ENCODE measurements at regions not wholly inside any gene's neighbourhood (a gene's known extent, or its start where the extent isn't known, plus 50 kb on each side); places are given as distances from the start of the nearest gene placed in this dataset.

GRCh38 chr2:63772061-63772460 lies 69.6 kb upstream of the UGP2 start:
- POLR2A ChIA-PET = no interaction called here

GRCh38 chr2:63775191-63775590 lies 66.5 kb upstream of the UGP2 start:
- CTCF ChIA-PET = no interaction called here

More at GRCh38 chr2:63772061-63772460, 69.6 kb upstream of the UGP2 start:
- CTCF ChIA-PET = no interaction called here

DNA sequence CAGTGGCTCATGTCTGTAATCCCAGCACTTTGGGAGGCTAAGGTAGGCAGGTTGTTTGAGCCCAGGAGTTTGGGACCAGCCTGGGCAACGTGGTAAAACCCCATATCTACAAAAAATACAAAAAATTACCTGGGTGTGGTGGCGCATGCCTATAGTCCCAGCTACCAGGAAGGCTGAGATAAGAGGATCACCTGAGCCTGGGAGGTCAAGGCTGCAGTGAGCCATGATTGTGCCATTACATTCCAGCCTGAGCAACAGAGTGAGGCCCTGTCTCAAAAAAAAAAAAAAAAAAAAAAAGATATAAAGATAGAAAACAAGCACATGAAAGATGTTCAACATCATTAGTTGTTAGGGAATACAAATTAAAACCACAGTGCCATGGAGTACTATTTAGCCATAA lies 65.3 kb upstream of the UGP2 start:
- POLR2A ChIA-PET = no interaction called here
- CTCF ChIA-PET = no interaction called here

More at GRCh38 chr2:63775191-63775590, 66.5 kb upstream of the UGP2 start:
- POLR2A ChIA-PET = no interaction called here

GRCh38 chr2:63777816-63778215 lies 63.9 kb upstream of the UGP2 start:
- POLR2A ChIA-PET = no interaction called here
- CTCF ChIA-PET = no interaction called here

DNA sequence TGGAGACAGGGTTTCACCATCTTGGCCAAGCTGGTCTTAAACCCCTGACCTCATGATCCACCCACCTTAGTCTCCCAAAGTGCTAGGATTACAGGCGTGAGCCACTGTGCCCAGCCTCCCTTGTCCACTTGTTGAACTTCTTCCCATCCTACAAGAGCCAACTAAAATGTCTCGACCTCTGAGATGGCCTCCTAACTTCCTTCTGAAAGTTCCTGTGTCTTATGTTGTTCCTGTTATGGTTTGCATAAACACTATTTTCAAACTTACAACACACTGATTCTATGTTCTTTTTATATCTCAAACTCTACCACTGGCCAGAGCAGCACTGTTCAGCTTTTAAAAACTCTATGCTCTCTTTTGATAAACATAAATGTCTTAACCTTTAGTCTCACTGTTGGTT lies 63.3 kb upstream of the UGP2 start:
- ChIA-PET POLR2A (no interaction called here), CTCF (no interaction called here)

DNA sequence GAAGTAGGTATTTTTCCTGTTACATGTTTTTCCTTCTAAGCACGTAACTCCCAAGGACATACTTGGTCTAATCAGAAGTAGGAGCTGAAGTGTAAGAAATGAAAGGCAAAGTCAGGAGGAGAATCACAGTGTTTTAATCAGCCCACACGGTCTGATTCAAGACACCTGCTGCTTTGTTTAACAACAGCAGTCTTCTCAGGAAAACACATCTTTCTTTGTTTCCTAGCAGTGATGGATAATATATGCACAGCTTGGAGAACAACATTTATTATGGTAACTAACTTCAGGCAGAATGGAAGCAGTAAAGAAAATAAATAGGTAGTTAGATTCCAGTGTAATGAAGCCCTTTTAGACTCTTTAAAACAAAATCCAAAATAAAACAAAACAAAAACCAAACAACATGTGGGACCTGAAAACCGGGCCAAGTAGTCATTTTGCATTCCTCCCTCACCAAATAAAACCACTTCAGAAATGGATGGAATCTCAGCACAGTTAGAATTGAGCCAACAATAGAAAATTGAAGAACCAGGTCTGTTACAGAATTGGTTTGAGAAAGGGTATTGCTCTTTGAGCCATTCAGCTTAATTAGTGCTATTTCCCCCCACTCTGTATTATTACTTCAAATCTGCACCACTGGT lies 61.1 kb upstream of the UGP2 start:
- ChIA-PET POLR2A (no interaction called here), CTCF (interaction anchor here (1.1 kb wide), 1 partner anchor 80 kb away, joined by 4 read pairs; no protein-coding TSS in a partner anchor)

GRCh38 chr2:63784461-63784860 lies 57.2 kb upstream of the UGP2 start:
- CTCF ChIA-PET = no interaction called here
- POLR2A ChIA-PET = no interaction called here

- ChIA-PET CTCF (no interaction called here), POLR2A (no interaction called here)
These were observed 56.6 kb upstream of the UGP2 start for GRCh38 chr2:63785096-63785495.

DNA sequence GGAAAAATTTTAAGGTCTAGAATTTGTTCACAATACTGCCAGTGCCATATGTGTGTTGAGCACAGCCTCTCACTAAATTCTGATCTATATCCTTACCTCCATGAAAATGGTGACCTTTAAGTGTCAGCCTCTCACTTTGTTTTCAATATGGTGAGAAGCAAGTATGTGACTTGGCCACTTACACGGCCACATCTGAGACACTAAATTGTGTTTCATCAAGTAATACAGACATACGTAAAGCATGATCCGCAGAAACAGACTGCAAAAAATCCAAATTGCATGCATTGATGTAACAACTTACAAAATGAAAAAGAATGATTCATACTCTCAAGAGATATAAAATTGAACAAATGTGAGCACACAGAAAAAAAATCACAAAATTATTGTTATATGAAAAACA lies 55.2 kb upstream of the UGP2 start:
- ChIA-PET POLR2A (no interaction called here), CTCF (no interaction called here)

DNA sequence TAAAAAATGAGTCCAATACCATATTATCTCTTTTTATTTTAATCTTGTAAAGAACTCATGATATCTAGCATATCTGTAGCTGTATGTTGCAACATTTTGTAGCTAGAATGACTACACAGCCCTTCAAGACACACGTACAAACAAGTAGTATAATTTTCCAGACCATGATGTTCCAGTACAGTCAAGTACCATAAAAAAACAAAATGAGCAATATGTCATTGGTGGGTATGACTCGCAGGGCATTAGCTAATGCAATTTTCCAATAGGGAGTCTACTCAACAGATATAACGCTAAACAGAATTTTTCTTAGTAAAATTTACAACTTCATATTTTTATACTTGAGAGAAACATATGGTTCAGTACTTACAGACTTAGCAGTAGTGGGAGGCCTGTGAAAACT lies 53.6 kb upstream of the UGP2 start:
- ChIA-PET CTCF (no interaction called here), POLR2A (no interaction called here)

DNA sequence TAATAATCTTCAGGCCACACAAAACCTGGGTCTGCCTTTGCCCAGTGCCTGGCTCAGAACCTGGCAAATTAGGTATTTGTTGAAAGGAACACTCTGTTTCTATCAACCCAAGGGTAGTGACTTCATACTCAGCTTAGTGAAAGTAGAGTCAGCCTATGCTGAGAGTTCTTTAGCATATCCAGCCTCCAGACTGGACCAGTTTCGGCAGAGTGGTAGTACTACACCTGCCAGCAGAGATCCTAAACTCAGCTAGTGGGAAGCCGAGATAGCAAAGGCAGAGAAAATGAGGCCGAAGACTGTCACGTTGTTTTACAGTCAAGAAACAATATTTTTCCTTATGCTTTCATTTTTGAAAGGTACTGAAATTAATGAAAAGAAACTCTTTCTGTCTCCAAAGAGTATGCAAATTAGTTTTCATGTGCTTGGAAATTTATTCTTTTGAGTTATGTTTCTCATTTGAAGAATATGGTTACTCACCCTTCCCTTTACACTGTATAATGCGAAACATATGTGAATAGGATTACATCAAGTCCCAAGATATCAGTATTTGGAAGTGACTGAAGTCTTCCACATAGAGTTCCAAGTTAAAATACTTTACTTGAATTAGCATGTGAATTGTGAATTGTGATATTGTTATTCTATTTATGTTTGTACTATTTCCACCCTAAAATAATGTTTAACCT lies 52.2 kb upstream of the UGP2 start:
- ChIA-PET POLR2A (no interaction called here), CTCF (no interaction called here)

DNA sequence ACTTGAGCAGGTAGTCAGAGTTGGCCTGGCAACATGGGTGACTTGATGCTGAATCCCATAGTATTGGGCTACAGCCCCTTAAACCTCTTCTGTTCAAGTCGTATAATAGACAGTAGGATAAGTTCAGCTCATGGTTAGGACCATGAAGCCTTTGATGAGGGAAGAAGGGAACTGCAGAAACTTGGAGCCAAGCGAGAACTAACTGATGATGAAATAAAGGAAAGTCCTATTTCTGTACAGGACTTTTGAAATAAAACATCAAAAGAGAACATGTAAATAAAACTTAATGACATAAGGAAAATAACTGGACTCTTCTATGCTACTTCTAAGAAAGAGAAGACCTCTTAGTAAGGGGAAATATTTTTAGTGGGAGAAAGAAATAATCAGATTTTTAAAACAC lies 51.2 kb upstream of the UGP2 start:
- CTCF ChIA-PET = no interaction called here
- POLR2A ChIA-PET = no interaction called here

- CTCF ChIA-PET = no interaction called here
- POLR2A ChIA-PET = no interaction called here
These were observed 50.8 kb upstream of the UGP2 start for GRCh38 chr2:63790906-63791305.

- ChIA-PET POLR2A (no interaction called here), CTCF (no interaction called here)
These were observed 50.3 kb upstream of the UGP2 start for GRCh38 chr2:63791387-63791786.

All from activated CD8-positive, alpha-beta memory T cell treated with anti-CD3 and anti-CD28 coated beads for 36 hours (primary cell).